GM12878 (cell line): ENCODE measurements at regions not wholly inside any gene's neighbourhood (a gene's known extent, or its start where the extent isn't known, plus 50 kb on each side); places are given as distances from the start of the nearest gene placed in this dataset.

ENCODE experiments used
- ATAC-seq: fragments of 200-7000 bp; cut with Tn5 transposase; 3 replicates; pipeline ENCODE4 v1.9.1; 2020; ENCODE audit warnings: mild to moderate bottlenecking, moderate library complexity
- BruUV-seq: library from RNA; stranded (reverse); fragments of 400-500 nt; replicated peaks from 2 replicates; lab custom pipeline; 2021; lab: Mats Ljungman, UMichigan
- CTCF ChIA-PET: fragments of 300-600 bp; sonication (Branson Sonifier 250); formaldehyde crosslinking; extraction: SDS; loops from one replicate; lab custom pipeline; 2021; ENCODE audit warnings: inconsistent platforms; lab: Yijun Ruan, JAX
- POLR2A ChIA-PET: fragments of 350-600 bp; formaldehyde crosslinking; extraction: SDS; loops from one replicate; lab custom pipeline; 2021; ENCODE audit warnings: inconsistent platforms; lab: Charles Lee
- RAD21 ChIA-PET: fragments of 300-600 bp; sonication (Branson Sonifier 250); formaldehyde crosslinking; loops from one replicate; lab custom pipeline; 2023; ENCODE audit warnings: antibody characterized with exemption; ENCODE audit not compliant: unreplicated experiment; lab: Charles Lee
- SMC1A ChIA-PET: fragments of 300-600 bp; sonication (Branson Sonifier 250); formaldehyde crosslinking; loops from one replicate; lab custom pipeline; 2023; ENCODE audit not compliant: unreplicated experiment, uncharacterized antibody; lab: Charles Lee
- DNase-seq: peaks from one replicate; pipeline ENCODE4 v3.0.0-alpha.2; 2011; ENCODE audit warnings: low read depth, low spot score
- FAIRE-seq: peaks from 3 replicates; lab custom pipeline; 2011; peaks lifted over from hg19 to GRCh38; lab: Jason Lieb, UNC
- H2AFZ ChIP-seq: 2 replicates; pipeline ENCODE4 v1.6.0; 2011; ENCODE audit warnings: low read depth, low read length, control low read depth; ENCODE audit not compliant: control insufficient read depth
- H3K27ac ChIP-seq: 2 replicates; pipeline ENCODE4 v1.5.1; 2011; ENCODE audit warnings: control low read depth; ENCODE audit not compliant: control insufficient read depth, insufficient read depth
- H3K27me3 ChIP-seq, 2 experiments: replicated peaks in 1 of 2; 2 replicates each; pipeline versions ENCODE4 v1.6.0 to v1.6.1; 2011; ENCODE audit warnings: low read length in 1 of 2; ENCODE audit not compliant: control insufficient read depth in 2 of 2, insufficient read depth in 2 of 2
- H3K36me3 ChIP-seq, 2 experiments: 2 replicates each; pipeline ENCODE4 v1.5.1; 2011; ENCODE audit warnings: low read length in 1 of 2; ENCODE audit not compliant: control insufficient read depth in 2 of 2, insufficient read depth in 2 of 2
- H3K4me1 ChIP-seq: 2 replicates; pipeline ENCODE4 v1.6.1; 2011; ENCODE audit warnings: mild to moderate bottlenecking, low read length, moderate library complexity, mixed read lengths; ENCODE audit not compliant: control insufficient read depth, insufficient read depth
- H3K4me2 ChIP-seq: 2 replicates; pipeline ENCODE4 v1.6.0; 2011; ENCODE audit warnings: control low read depth; ENCODE audit not compliant: control insufficient read depth, insufficient read depth
- H3K4me3 ChIP-seq: fragments of 200-600 bp; sonication (generic); 2 replicates; pipeline ENCODE4 v1.5.1; 2016
- H3K79me2 ChIP-seq: 2 replicates; pipeline ENCODE4 v1.6.0; 2011; ENCODE audit warnings: low read length; ENCODE audit not compliant: control insufficient read depth, insufficient read depth
- H3K9ac ChIP-seq: 2 replicates; pipeline ENCODE4 v1.8.0; 2011; ENCODE audit warnings: low read length, control low read depth, mixed read lengths; ENCODE audit not compliant: control insufficient read depth, insufficient read depth
- H3K9me3 ChIP-seq: replicated peaks from 3 replicates; pipeline ENCODE4 v1.5.1; 2011; ENCODE audit warnings: mild to moderate bottlenecking, low read length; ENCODE audit not compliant: control insufficient read depth, insufficient read depth
- H4K20me1 ChIP-seq: 2 replicates; pipeline ENCODE4 v1.6.0; 2011; ENCODE audit not compliant: control insufficient read depth, insufficient read depth
- BACH1 ChIP-seq: fragments of 450-650 bp; IDR thresholded peaks from 2 replicates; pipeline ENCODE4 v1.6.1; 2017; ENCODE audit warnings: mild to moderate bottlenecking, borderline replicate concordance
- BMI1 ChIP-seq: fragments of 450-650 bp; IDR thresholded peaks from 2 replicates; pipeline ENCODE4 v1.6.1; 2016; ENCODE audit warnings: mild to moderate bottlenecking, moderate library complexity, borderline replicate concordance
- ELK1 ChIP-seq: IDR thresholded peaks from 2 replicates; pipeline ENCODE4 v1.6.1; 2012; ENCODE audit warnings: low read depth, low read length, improper control_type of control experiment
- FOXM1 ChIP-seq: IDR thresholded peaks from 2 replicates; pipeline ENCODE4 v1.6.1; 2012; ENCODE audit warnings: low read depth, mild to moderate bottlenecking, inconsistent platforms, low read length, moderate library complexity
- HCFC1 ChIP-seq: fragments of 150-350 bp; IDR thresholded peaks from 2 replicates; pipeline ENCODE4 v1.6.1; 2014; ENCODE audit warnings: low read length
- HDAC2 ChIP-seq: fragments of 200-600 bp; sonication (generic); IDR thresholded peaks from 2 replicates; pipeline ENCODE4 v1.6.1; 2017
- LARP7 ChIP-seq: fragments of 450-650 bp; IDR thresholded peaks from 2 replicates; pipeline ENCODE4 v1.6.1; 2017; ENCODE audit warnings: mild to moderate bottlenecking
- MAX ChIP-seq: IDR thresholded peaks from 2 replicates; pipeline ENCODE4 v1.6.1; 2012; ENCODE audit warnings: low read depth, low read length, improper control_type of control experiment
- NKRF ChIP-seq: fragments of 450-650 bp; conservative IDR thresholded peaks from 2 replicates; pipeline ENCODE4 v1.6.1; 2017; ENCODE audit warnings: mild to moderate bottlenecking, moderate library complexity
- PAX8 ChIP-seq: fragments of 450-650 bp; IDR thresholded peaks from 2 replicates; pipeline ENCODE4 v1.6.1; 2017; ENCODE audit warnings: mild to moderate bottlenecking, moderate library complexity
- POU2F2 ChIP-seq: IDR thresholded peaks from 3 replicates; pipeline ENCODE4 v1.6.1; 2011; ENCODE audit warnings: low read depth, mild to moderate bottlenecking, low read length, borderline replicate concordance
- REST ChIP-seq: IDR thresholded peaks from 2 replicates; pipeline ENCODE4 v1.6.1; 2012; ENCODE audit warnings: mild to moderate bottlenecking, low read depth, low read length
- ZBTB11 ChIP-seq: fragments of 450-650 bp; formaldehyde crosslinking; IDR thresholded peaks from 2 replicates; pipeline ENCODE4 v1.5.0; 2022; ENCODE audit warnings: mild to moderate bottlenecking, missing genetic modification characterization
- WGBS: methylation state at CpG from one replicate; pipeline ENCODE4 v1.1.6; 2016; ENCODE audit warnings: low lambda C conversion rate; ENCODE audit not compliant: insufficient replicate concordance, insufficient coverage; ENCODE audit errors: missing lambda C conversion rate; 5-methylcytosine and 5-hydroxymethylcytosine counted together
- in situ Hi-C: fragments of 300-500 bp; cut with MboI; formaldehyde crosslinking; loops from 9 replicates; pipeline ENCODE4 v1.14.3; 2018; ENCODE audit warnings: mixed read lengths
- intact Hi-C: fragments of 100-400 bp; cut with micrococcal nuclease; formaldehyde crosslinking; loops from one replicate; pipeline ENCODE4 v1.14.2; 2022; ENCODE audit not compliant: unreplicated experiment

- FAIRE-seq (no peak), DNase-seq (no peak), ATAC-seq (no peak)
- no peaks in the 10 kb centered on the region for H3K27me3 ChIP-seq
- ChIA-PET RAD21 (no interaction called here), CTCF (no interaction called here), POLR2A (interaction anchor here (0.5 kb wide), 1 partner anchor 470 kb away, joined by 4 read pairs; no protein-coding TSS in a partner anchor), SMC1A (interaction anchor here (1.0 kb wide), 1 partner anchor 78 kb away, joined by 3 read pairs; no protein-coding TSS in a partner anchor)
- H3K36me3 ChIP-seq = no peaks in the 10 kb centered on the region
- intact Hi-C loops = no loop called here
- H3K4me3 ChIP-seq = no peak overlapping the region
- H3K4me2 ChIP-seq = no peak overlapping the region
- no TSS peak for BruUV-seq
- in situ Hi-C loops = no loop called here
- H3K79me2 ChIP-seq = no peaks in the 10 kb centered on the region
- no peak overlapping the region for H3K9ac ChIP-seq
- H3K4me1 ChIP-seq = no peaks in the 10 kb centered on the region
- peaks cover 4% of the 10 kb centered on the region; the same call in 2 of the 3 replicates for H3K9me3 ChIP-seq
- H2AFZ ChIP-seq = no peak overlapping the region
- H3K27ac ChIP-seq = no peak overlapping the region
- WGBS = 33% methylated on average over 7 of the region's 7 CpGs
- no peaks in the 10 kb centered on the region for H4K20me1 ChIP-seq
- TF ChIP-seq BACH1 (no peak), HDAC2 (no peak), NKRF (no peak), REST (no peak), LARP7 (no peak), HCFC1 (no peak), PAX8 (no peak), MAX (no peak), FOXM1 (no peak), BMI1 (no peak), POU2F2 (no peak), ELK1 (no peak), ZBTB11 (no peak)
Observed at GRCh38 chr3:127050733-127051132, 67.8 kb downstream of the PLXNA1 start.
